Skeletal muscle cell (primary cell): ENCODE measurements at regions not wholly inside any gene's neighbourhood (a gene's known extent, or its start where the extent isn't known, plus 50 kb on each side); places are given as distances from the start of the nearest gene placed in this dataset.
"Not testable (repeated sequence)": the region's sequence is repeated elsewhere in the genome, so short reads cannot be mapped to it uniquely, and the experiment has no call there.

Experiments
- DNase-seq: peaks from one replicate; pipeline ENCODE4 v3.0.0-alpha.2; 2010; ENCODE audit warnings: low read depth
- H3K4me3 ChIP-seq: 2 replicates; pipeline ENCODE4 v1.5.1; 2011; ENCODE audit warnings: low read depth, mild to moderate bottlenecking, control low read depth, low read length, moderate library complexity

GRCh38 chr6:158920311-158920905 is 79.6 kb downstream of the RSPH3 start:
- H3K4me3 ChIP-seq = no peak overlapping the region
- DNase-seq = no peak

DNA sequence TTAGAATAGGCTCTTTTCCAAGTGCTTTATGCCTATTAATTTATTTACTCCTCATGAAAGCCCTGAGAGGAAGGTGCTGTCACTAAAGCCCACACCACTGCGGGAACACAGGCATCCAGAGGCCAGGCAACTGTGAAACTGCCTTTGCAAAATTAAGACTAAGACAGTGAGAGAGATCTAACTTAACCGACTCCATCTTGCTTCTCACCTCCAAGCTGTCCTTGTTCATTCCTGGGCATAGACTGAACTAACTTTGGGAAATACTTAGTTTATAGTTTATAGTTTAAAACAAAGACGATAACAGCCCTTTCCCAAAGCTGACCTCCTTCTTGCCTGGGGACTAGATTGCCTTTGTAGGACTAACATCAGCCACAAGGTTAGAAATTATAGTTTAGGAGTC is 80.1 kb downstream of the RSPH3 start:
- DNase-seq = no peak
- no peak overlapping the region for H3K4me3 ChIP-seq

- no peak for DNase-seq
- H3K4me3 ChIP-seq = no peak overlapping the region
These were observed 83.4 kb downstream of the RSPH3 start for GRCh38 chr6:158916617-158917016.

DNA sequence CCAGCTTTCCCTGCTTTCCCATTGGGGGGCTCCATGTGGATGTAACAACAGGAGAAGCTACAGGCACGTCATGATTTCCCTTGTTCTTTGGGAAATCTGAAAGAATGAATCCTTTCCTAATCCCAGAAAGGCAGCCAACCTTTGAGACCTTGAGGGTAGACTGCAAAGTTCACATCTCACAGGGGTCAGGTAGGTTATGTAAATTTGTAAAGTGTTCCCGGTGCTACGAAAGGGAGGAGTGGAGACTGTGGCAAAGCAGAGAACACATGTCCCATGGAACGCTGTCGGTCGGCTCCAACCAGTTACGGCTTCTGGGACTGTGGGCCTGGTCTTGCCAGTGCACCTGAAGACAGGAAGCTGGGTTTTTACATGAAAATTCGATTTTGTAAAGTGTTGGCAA is 85.1 kb downstream of the RSPH3 start:
- no peak for DNase-seq
- no peak overlapping the region for H3K4me3 ChIP-seq

GRCh38 chr6:158913580-158913979 is 86.4 kb downstream of the RSPH3 start:
- no peak for DNase-seq
- H3K4me3 ChIP-seq = no peak overlapping the region

DNA sequence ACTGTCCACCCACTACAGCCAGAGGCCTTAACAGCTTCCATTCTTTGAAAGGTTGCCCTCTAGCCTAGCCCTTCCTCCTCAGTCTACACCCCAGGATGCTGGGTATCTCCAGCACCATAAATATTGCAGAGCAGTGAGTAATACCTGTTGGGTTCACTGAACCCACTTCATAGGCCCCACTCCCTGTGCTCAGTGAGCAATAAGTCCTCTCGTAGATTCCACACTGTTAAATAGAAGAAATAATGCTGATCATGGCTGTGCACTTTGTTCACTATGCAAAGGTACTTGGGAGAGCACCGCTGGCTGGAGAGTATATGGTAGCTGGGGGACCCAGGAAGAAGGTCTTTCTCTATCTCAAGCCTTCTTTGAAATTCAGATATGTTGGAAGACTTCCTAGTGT is 87.3 kb downstream of the RSPH3 start:
- DNase-seq = no peak
- H3K4me3 ChIP-seq = no peak overlapping the region

- DNase-seq = no peak
These were observed 88.1 kb downstream of the RSPH3 start for GRCh38 chr6:158911746-158912480.

GRCh38 chr6:158910484-158911440 is 89.2 kb downstream of the RSPH3 start:
- no peak for DNase-seq
- H3K4me3 ChIP-seq = no peak overlapping the region

More at GRCh38 chr6:158911746-158912480, 88.1 kb downstream of the RSPH3 start:
- H3K4me3 ChIP-seq = no peak overlapping the region

GRCh38 chr6:158909938-158910337 is 90.1 kb downstream of the RSPH3 start:
- DNase-seq = no peak
- no peak overlapping the region for H3K4me3 ChIP-seq

DNA sequence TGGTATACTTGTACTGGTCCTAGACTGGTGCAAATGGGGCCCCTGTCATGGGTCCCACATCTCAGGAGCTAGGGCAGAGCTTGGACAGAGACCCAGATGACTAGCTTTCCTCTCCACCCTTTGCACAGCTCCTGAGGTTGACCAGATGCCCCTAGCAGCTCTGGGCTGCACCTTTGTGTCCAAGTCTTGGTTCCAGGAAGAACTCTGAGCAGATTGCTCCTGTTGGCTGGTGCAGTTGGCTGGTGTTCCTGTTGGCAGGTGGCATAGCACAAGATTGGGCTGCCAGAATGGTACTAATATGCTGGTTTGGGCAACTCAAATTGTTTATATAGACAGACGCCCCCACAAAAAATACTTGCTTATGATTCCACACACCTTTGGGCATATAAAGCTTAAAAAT is 89.4 kb upstream of the EZR start:
- no peak overlapping the region for H3K4me3 ChIP-seq
- DNase-seq = no peak

DNA sequence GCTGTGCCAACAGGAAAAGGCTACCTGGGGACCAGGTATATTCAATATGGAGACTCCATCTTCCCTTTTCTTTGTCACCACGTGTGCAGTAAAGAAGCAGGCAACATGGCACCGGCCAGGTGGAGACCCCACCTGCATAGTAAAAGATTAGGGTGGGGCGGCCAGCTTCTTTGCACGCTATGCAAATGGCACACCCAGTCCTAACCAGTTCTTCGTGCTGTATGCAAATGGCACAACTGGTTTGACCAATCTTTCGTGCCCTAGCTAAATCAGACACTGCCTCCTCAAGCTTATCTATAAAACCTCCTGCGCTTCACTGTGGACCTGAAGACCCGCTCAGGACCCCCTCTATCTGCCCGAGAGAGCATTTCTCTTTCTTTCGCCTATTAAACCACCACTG is 88.8 kb upstream of the EZR start:
- no peak overlapping the region for H3K4me3 ChIP-seq
- DNase-seq = no peak

- H3K4me3 ChIP-seq = no peak overlapping the region
- DNase-seq = no peak
These were observed 87.8 kb upstream of the EZR start for GRCh38 chr6:158906926-158907325.

- H3K4me3 ChIP-seq = no peak overlapping the region
- no peak for DNase-seq
These were observed 86.1 kb upstream of the EZR start for GRCh38 chr6:158905277-158905676.

- H3K4me3 ChIP-seq = no peak overlapping the region
- DNase-seq = no peak
These were observed 84.6 kb upstream of the EZR start for GRCh38 chr6:158903801-158904200.

- DNase-seq = no peak
These were observed 81.6 kb upstream of the EZR start for GRCh38 chr6:158900663-158901312.

GRCh38 chr6:158897236-158897635 is 78.1 kb upstream of the EZR start:
- no peak overlapping the region for H3K4me3 ChIP-seq
- no peak for DNase-seq

More at GRCh38 chr6:158900663-158901312, 81.6 kb upstream of the EZR start:
- H3K4me3 ChIP-seq = no peak overlapping the region

DNA sequence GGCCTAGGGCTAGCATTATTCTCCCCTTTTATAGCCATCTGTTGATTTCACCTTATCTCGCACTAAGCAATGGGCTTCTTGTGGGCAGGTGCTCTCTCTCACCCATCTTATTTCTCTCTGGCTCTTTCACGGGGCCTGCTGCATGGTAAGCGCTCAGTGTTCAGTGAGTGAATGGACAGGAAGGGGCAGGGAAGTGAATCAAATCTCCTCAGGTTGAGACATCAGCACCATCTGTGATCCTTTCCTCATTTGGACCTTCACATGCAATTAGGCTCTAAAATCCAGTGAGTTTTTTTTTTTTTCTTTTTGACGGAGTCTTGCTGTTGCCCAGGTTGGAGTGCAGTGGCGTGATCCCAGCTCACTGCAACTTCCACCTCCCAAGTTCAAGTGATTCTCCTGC is 76.5 kb upstream of the EZR start:
- no peak overlapping the region for H3K4me3 ChIP-seq
- DNase-seq = no peak

GRCh38 chr6:158894193-158894592 is 75.0 kb upstream of the EZR start:
- peak; percentile 65 for DNase-seq

DNA sequence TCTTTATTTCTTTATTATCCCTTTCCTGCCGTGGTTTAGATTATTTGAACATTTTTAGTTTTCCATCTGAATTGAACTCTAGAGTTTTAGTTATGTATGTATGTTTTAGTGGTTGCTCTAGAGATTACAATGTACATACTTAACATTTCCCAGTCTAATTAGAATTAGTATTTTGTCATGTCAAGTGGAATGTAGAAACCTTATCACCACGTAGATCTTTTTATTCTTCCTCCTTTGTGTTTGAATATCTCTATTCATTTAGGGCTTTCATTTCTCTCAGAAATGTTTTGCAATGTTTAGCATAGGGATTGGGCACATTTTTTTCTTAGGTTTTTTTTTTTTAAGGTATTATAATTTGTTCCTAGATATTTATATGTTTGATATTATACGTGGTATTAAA is 73.1 kb upstream of the EZR start:
- no peak overlapping the region for H3K4me3 ChIP-seq

More at GRCh38 chr6:158894193-158894592, 75.0 kb upstream of the EZR start:
- H3K4me3 ChIP-seq = no peak overlapping the region

GRCh38 chr6:158891560-158891959 is 72.4 kb upstream of the EZR start:
- H3K4me3 ChIP-seq, DNase-seq: not testable (repeated sequence)

More for the DNA sequence above, 73.1 kb upstream of the EZR start:
- DNase-seq = no peak
